Renal cortical epithelial cell (primary cell): ENCODE measurements at regions not wholly inside any gene's neighbourhood (a gene's known extent, or its start where the extent isn't known, plus 50 kb on each side); places are given as distances from the start of the nearest gene placed in this dataset.
A peak's percentile ranks its signal among the peaks of the same experiment; 100 is the strongest.
"Not testable (repeated sequence)": the region's sequence is repeated elsewhere in the genome, so short reads cannot be mapped to it uniquely, and the experiment has no call there.

Source experiments
- DNase-seq: peaks from one replicate; pipeline ENCODE4 v3.0.0-alpha.2; 2011; ENCODE audit warnings: low read depth

DNA sequence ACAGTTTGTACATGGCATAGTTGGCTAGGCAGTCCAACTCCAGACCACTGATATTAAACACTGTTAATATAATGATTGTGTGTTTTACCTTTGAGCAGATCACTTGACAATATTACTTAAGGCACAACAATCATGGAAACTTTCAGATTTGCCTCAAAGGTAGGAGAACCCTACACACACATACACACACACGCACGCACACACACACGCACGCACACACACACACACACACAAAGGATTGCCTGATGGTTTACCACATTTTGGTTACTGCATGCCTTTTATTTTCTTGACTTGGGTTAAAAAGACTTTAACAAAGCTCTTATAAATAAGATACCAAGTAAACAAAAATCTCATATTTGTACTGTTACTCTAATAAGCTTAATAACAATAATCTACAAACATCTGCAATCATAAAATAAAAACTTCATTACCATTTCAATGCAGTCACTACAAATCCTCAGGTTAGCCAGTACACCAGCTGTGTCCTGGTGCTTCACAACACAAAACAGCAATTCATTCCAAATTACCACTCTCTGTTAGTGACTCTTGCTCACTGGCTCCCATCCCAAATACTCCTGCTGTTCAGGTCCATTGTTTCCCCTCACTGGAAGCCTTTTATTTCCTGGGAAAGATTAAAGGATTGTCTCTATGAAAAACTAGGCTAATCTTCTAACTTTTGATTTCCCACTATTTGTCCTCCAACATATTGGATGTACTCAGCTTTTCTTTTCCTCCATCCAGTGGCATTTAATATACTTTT, 175.2 kb upstream of the ATP2B1 start:
- DNase-seq, result no peak

- no peak for DNase-seq
These were observed 174.2 kb upstream of the ATP2B1 start for GRCh38 chr12:89882792-89883191.

DNA sequence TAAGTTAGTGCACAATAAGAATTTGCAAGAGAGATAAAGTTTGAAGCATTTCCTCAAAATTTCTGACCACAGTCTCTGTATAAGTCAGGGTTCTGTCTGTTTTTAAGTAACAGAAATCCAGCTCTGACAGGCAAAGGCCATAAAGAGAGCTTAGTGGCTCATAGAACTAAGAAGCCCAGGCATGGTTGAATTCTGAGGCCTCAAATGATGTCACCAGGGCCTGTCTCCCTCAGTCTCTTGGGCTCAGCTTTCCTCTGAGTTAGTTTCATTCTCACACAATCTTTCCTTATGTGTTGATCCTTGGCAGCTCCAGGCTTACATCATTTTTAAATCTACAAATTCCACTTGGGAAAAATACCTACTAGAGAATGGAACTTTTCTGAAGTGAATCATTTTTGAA, 173.4 kb upstream of the ATP2B1 start:
- no peak for DNase-seq

- no peak for DNase-seq
These were observed 172.2 kb upstream of the ATP2B1 start for GRCh38 chr12:89880690-89881350.

- no peak for DNase-seq
These were observed 171.1 kb upstream of the ATP2B1 start for GRCh38 chr12:89879766-89880165.

- DNase-seq, result no peak
These were observed 170.3 kb upstream of the ATP2B1 start for GRCh38 chr12:89878950-89879349.

DNA sequence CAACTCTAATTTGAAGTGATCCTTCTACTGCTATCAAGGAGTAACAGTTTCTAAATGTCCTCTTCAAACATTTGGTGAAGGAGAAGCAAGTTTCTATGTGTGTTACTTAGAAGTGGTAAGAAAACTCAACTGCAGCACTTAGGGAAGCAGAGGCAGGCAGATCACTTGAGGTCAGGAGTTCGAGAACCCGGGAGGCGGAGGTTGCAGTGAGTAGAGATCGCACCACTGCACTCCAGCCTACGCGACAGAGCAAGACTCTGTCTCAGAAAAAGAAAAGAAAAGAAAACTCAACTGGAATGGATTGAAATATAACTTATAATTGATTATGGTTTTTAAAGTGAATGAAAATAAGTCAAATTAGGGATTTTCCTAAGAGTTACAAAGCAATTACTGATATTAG, 169.7 kb upstream of the ATP2B1 start:
- no peak for DNase-seq

DNA sequence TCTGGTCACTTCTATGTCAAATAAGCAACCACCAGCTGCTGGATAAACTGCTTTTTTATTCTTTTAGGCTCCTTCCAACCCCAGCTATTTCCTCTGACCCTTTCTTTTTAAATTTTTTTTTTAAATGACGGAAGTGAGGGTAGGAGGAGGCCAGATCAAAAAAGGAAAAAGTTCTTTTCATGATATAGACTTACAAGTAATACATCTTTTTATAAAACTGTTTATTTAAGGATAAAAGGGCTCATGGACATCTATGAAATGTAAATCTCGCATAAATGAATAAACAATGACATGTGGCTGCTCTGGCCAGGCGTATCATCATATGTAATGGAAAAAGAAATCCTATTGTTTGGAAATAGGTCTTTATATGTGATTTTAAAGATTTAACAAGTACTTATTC, 169.0 kb upstream of the ATP2B1 start:
- no peak for DNase-seq

DNA sequence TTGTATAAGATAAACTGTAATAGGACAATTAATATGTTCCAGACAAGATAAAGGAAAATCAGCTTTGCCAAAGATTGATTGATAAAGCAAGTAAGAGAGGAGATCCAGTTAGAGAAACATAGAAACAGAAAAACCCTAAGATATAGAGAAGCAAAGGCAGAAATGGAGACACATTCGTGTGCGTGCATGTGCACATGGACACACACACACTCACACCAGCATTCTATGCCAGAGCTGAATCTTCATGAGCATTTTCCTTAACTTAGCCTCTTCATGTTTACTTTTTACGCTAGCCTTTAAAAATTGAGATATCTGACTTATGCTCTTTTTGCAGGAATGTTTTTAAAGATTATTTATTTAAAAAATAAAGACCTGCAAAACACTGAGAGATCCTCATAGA, 168.5 kb upstream of the ATP2B1 start:
- no peak for DNase-seq

GRCh38 chr12:89875809-89876208, 167.2 kb upstream of the ATP2B1 start:
- no peak for DNase-seq

GRCh38 chr12:89875225-89875624, 166.6 kb upstream of the ATP2B1 start:
- DNase-seq, result no peak

DNA sequence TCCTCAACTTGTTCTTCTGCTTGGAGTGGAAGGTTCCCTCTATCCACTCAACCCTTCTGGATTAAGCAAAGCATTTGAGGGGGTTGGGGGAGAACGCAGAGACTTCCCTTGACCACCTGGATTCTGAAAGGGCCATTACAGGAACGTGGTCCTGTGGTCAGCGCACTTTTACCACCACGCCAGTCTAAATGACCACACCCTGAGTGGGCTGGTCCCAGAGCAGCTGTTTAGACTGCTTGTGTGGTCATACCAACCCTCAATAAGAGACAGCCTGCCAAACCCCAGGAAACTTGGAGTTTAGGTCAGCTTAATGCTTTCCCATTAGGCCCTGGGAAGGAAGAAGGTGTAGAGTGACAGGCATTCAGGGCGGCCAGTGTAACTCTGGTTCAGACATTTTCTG, 165.5 kb upstream of the ATP2B1 start:
- no peak for DNase-seq

DNA sequence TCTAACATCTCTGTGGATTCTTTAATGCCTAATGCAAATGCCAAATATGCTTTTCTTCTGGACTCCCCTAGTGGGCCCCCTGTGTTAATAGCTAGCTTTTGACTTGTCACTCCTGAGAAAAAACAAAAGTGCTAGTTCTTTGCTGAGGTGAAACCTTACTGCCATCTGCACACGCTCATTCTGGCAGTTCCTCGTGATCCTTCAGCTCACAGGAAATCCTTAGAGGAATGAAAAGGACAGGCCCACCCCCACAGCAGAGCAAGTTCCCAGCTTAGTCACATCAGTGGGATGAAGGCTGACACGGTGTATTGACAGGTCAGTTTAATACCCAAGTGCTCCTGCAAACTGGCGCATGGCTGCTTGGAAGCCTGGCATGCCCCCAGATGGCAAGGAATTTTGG, 165.1 kb upstream of the ATP2B1 start:
- DNase-seq, result peak; percentile 35

GRCh38 chr12:89872922-89873630, 164.4 kb upstream of the ATP2B1 start:
- no peak for DNase-seq

DNA sequence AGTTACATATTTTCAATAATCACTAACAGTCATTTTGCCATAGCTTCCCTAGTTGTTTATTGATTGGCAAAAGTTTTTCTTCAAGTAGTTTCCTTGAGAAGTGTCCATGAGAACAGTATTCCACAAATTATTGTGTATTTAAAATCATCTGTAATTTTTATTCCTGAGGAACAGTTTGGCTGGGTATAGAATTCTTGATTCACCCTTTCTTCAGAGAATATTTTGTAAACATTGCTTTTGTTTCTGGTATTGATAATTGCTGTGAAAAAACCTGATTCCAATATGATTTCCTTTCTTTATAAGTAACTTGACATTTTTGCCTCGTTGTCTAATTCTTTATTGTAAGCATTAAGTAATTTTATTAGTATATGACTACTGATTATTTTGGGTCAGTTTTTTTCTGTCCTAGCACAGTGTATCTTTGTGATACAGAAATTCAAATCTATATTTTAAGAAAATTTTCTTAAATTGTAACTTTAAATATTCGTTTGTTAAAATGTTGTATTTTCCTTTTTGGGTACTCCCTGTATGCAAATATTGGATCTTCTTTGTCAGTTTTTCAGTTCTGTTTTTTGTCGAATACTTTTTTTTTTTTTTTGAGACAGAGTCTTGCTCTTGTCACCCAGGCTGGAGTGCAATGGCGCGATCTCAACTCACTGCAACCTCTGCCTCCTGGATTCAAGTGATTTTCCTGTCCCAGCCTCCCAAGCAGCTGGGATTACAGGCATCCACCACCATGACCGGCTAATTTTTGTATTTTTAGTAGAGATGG, 162.0 kb upstream of the ATP2B1 start:
- DNase-seq, result no peak

DNA sequence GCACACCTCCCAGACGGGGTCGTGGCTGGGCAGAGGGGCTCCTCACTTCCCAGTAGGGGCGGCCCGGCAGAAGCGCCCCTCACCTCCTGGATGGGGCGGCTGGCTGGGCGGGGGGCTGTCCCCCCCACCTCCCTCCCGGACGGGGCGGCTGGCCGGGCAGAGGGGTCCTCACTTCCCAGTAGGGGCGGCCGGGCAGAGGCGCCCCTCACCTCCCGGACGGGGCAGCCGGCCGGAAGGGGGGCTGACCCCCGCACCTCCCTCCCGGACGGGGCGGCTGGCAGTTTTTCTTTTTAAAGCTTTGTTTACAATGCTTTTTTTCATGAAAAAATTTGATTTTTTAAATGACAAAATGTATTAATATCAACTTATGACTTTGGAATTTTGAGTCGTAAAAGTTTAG, 159.0 kb upstream of the ATP2B1 start:
- not testable (repeated sequence) for DNase-seq

- no peak for DNase-seq
These were observed 155.8 kb upstream of the ATP2B1 start for GRCh38 chr12:89864411-89864810.

DNA sequence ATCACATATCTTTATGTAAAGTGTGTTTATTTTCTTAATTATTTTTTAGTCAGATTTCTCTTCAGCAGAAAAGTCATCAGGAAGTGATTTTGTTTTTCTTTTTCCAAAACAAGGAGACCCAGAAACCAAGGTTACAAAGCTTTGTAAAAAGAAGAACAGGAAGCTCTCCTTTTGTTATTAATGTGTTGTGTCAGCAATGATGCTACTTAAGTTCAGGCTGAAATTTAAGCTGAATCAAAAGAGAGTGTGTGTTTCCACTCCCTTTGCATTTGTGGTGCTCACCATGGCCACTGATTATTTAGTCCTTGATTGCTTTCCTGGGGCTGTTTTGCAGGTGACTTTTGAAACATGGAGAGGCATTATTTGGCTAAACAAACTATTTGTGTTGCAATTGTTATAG, 155.3 kb upstream of the ATP2B1 start:
- peak; percentile 14 for DNase-seq

GRCh38 chr12:89863493-89863938, 154.9 kb upstream of the ATP2B1 start:
- DNase-seq, result no peak

DNA sequence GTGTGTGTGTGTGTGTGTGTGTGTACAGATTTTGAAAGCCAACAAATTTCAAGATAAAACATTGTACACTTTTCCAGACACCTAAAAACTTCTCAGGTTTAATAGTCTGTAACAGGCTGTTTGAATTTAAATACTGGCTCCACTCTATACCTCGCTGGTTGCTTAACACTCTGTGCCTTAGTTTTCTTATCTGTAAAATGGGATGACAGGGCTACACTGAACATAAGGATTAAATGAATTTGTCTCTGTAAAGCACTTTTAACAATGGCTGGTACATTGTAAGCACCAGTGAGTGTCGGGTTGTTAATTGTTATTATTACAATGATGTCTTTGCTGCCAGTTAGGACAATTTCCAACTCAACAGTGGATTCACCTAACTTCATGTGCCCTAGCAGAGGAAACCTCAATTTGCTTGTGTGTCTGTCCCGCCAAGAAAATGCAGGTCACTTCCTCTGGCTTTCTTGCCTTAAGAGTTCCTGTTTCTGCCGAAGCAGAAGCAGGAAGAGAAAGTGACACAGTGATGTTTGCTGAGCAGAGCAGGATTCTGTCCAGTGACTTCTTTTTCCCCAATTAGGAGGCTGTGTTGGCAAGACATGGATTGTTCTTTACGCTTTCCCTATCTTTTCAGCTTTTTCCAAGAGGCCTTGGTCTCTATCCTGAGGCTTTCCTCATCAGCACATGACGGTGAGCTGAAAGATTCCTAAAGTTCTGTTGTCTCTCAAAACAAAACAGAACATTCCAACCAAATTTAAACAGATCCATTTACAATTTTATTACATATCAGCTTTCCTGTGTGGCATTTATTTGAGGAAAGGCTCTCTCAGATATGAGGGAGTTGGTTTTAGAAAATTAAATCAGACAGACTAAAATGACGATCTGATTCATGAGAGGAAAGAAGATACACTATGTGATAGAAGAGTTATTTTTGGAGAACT, 154.1 kb upstream of the ATP2B1 start:
- DNase-seq, result peak; percentile 14

DNA sequence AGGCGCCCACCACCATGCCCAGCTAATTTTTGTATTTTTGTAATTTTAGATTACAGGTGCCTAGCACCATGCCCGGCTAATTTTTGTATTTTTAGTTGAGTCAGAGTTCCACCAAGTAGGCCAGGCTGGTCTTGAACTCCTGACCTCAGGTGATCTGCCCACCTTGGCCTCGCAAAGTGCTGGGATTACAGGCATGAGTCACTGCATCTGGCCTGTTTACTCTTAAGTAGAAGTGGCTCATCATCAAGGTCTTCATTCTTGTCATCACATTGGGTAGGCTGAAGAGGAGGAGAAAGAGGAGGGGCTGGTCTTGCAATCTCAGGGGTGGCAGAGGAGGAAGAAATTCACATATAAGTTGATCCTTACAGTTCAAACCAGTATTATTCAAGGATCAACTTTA, 152.4 kb upstream of the ATP2B1 start:
- DNase-seq, result peak; percentile 22
